ENCODE measurements at regions not wholly inside any gene's neighbourhood (a gene's known extent, or its start where the extent isn't known, plus 50 kb on each side); places are given as distances from the start of the nearest gene placed in this dataset.

DNA sequence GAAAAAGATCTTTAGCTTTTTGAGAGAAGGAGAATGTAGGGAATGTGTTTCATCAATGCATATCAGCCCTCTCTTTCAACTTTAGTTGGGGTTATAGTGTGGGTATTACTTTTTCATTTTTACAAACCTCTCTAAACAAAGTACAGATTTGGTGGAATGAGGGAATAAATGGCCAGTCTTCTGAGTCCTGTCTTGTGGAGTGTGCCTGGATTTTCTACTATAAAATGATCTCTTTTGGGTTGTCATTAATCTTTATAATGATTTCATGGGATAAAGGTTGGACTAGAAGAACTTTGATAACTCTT, 209.3 kb downstream of the RNF144B start:
- TF ChIP-seq, protein P1, sequence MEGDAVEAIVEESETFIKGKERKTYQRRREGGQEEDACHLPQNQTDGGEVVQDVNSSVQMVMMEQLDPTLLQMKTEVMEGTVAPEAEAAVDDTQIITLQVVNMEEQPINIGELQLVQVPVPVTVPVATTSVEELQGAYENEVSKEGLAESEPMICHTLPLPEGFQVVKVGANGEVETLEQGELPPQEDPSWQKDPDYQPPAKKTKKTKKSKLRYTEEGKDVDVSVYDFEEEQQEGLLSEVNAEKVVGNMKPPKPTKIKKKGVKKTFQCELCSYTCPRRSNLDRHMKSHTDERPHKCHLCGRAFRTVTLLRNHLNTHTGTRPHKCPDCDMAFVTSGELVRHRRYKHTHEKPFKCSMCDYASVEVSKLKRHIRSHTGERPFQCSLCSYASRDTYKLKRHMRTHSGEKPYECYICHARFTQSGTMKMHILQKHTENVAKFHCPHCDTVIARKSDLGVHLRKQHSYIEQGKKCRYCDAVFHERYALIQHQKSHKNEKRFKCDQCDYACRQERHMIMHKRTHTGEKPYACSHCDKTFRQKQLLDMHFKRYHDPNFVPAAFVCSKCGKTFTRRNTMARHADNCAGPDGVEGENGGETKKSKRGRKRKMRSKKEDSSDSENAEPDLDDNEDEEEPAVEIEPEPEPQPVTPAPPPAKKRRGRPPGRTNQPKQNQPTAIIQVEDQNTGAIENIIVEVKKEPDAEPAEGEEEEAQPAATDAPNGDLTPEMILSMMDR (IDR thresholded peaks at IDR 0.05) = peak in 1 of 6 experiments; percentile 30
- TF ChIP-seq POLR2AphosphoS5 (IDR thresholded peaks at IDR 0.05) (no peak), POLR2A (IDR thresholded peaks at IDR 0.05) (no peak)

Data from upper lobe of left lung (tissue), 4 donors.